ENCODE measurements at regions not wholly inside any gene's neighbourhood (a gene's known extent, or its start where the extent isn't known, plus 50 kb on each side); places are given as distances from the start of the nearest gene placed in this dataset.

- Mint-ChIP-seq H3K4me3 (no peak overlapping the region), H3K27ac (no peak overlapping the region), H3K27me3 (no peaks in the 10 kb centered on the region), H3K9me3 (peaks cover 3% of the 10 kb centered on the region), H3K4me1 (no peaks in the 10 kb centered on the region), H3K36me3 (ENCODE audit: low read depth) (no peaks in the 10 kb centered on the region)
- no peak for DNase-seq
- ATAC-seq = no peak
These were observed 862.6 kb downstream of the USP25 start for GRCh38 chr21:16592381-16592780.

- no peaks in the 10 kb centered on the region for H3K4me1 Mint-ChIP-seq
- peaks cover 8% of the 10 kb centered on the region for H3K9me3 Mint-ChIP-seq
These were observed 864.4 kb downstream of the USP25 start for GRCh38 chr21:16594191-16594590.

GRCh38 chr21:16596369-16596768 is 866.6 kb downstream of the USP25 start:
- no peak overlapping the region for H3K4me3 Mint-ChIP-seq
- no peaks in the 10 kb centered on the region for H3K27me3 Mint-ChIP-seq
- no peak overlapping the region for H3K27ac Mint-ChIP-seq
- no peaks in the 10 kb centered on the region for H3K36me3 Mint-ChIP-seq (ENCODE audit: low read depth)
- peaks cover 8% of the 10 kb centered on the region for H3K9me3 Mint-ChIP-seq
- ATAC-seq (no peak), DNase-seq (no peak)
- no peaks in the 10 kb centered on the region for H3K4me1 Mint-ChIP-seq

More at GRCh38 chr21:16594191-16594590, 864.4 kb downstream of the USP25 start:
- ATAC-seq (no peak), DNase-seq (no peak)
- Mint-ChIP-seq H3K36me3 (ENCODE audit: low read depth) (no peaks in the 10 kb centered on the region), H3K27me3 (no peaks in the 10 kb centered on the region), H3K27ac (no peak overlapping the region), H3K4me3 (no peak overlapping the region)

- H3K27ac Mint-ChIP-seq = no peak overlapping the region
These were observed 868.0 kb downstream of the USP25 start for GRCh38 chr21:16597753-16598152.

GRCh38 chr21:16605597-16605996 is 875.8 kb downstream of the USP25 start:
- peaks cover 5% of the 10 kb centered on the region for H3K9me3 Mint-ChIP-seq
- H3K4me3 Mint-ChIP-seq = no peak overlapping the region
- ATAC-seq = no peak
- H3K27me3 Mint-ChIP-seq = no peaks in the 10 kb centered on the region
- no peaks in the 10 kb centered on the region for H3K4me1 Mint-ChIP-seq
- no peak overlapping the region for H3K27ac Mint-ChIP-seq
- no peaks in the 10 kb centered on the region for H3K36me3 Mint-ChIP-seq (ENCODE audit: low read depth)
- DNase-seq = no peak

More at GRCh38 chr21:16597753-16598152, 868.0 kb downstream of the USP25 start:
- DNase-seq = no peak
- no peak for ATAC-seq
- Mint-ChIP-seq H3K27me3 (no peaks in the 10 kb centered on the region), H3K4me1 (no peaks in the 10 kb centered on the region), H3K9me3 (peaks cover 12% of the 10 kb centered on the region), H3K36me3 (ENCODE audit: low read depth) (no peaks in the 10 kb centered on the region), H3K4me3 (no peak overlapping the region)

GRCh38 chr21:16606271-16606670 is 876.5 kb downstream of the USP25 start:
- H3K27me3 Mint-ChIP-seq = no peaks in the 10 kb centered on the region
- H3K27ac Mint-ChIP-seq = no peak overlapping the region

GRCh38 chr21:16608209-16608830 is 878.5 kb downstream of the USP25 start:
- ATAC-seq (no peak), DNase-seq (no peak)
- peaks cover 4% of the 10 kb centered on the region for H3K9me3 Mint-ChIP-seq
- no peaks in the 10 kb centered on the region for H3K27me3 Mint-ChIP-seq
- no peak overlapping the region for H3K27ac Mint-ChIP-seq
- H3K4me3 Mint-ChIP-seq = no peak overlapping the region
- no peaks in the 10 kb centered on the region for H3K4me1 Mint-ChIP-seq
- H3K36me3 Mint-ChIP-seq (ENCODE audit: low read depth) = no peaks in the 10 kb centered on the region

More at GRCh38 chr21:16606271-16606670, 876.5 kb downstream of the USP25 start:
- ATAC-seq (no peak), DNase-seq (no peak)
- H3K9me3 Mint-ChIP-seq = peaks cover 9% of the 10 kb centered on the region
- H3K4me3 Mint-ChIP-seq = no peak overlapping the region
- H3K4me1 Mint-ChIP-seq = no peaks in the 10 kb centered on the region
- H3K36me3 Mint-ChIP-seq (ENCODE audit: low read depth) = no peaks in the 10 kb centered on the region

DNA sequence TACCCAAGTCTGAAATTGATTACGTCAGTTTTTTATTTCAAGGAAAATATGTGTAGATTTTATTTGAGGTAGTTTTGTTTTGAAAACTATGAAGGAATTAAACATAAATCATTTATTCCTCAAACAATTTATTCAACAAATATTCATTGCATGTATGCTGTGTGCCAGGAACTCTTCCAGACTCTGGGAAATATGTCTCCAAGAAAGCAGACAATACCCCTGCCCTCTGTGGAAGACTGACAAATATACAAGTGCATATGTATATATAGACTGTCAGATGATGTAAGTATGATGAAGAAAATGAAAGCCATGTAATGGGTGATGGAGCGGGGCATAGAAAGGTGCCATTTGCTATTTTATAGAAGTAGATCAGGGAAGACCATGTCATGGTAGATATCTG is 889.5 kb downstream of the USP25 start:
- no peak for ATAC-seq
- H3K36me3 Mint-ChIP-seq (ENCODE audit: low read depth) = no peaks in the 10 kb centered on the region
- no peak overlapping the region for H3K4me3 Mint-ChIP-seq
- no peak overlapping the region for H3K27ac Mint-ChIP-seq
- no peaks in the 10 kb centered on the region for H3K27me3 Mint-ChIP-seq
- no peak for DNase-seq
- peaks cover 17% of the 10 kb centered on the region for H3K9me3 Mint-ChIP-seq
- H3K4me1 Mint-ChIP-seq = no peaks in the 10 kb centered on the region

- DNase-seq (no peak), ATAC-seq (no peak)
- Mint-ChIP-seq H3K4me1 (no peaks in the 10 kb centered on the region), H3K27me3 (no peaks in the 10 kb centered on the region), H3K4me3 (no peak overlapping the region), H3K27ac (no peak overlapping the region), H3K36me3 (ENCODE audit: low read depth) (no peaks in the 10 kb centered on the region), H3K9me3 (peaks cover 17% of the 10 kb centered on the region)
These were observed 891.1 kb downstream of the USP25 start for GRCh38 chr21:16620786-16621320.

- Mint-ChIP-seq H3K4me1 (no peaks in the 10 kb centered on the region), H3K27ac (no peak overlapping the region), H3K9me3 (peaks cover 6% of the 10 kb centered on the region), H3K36me3 (ENCODE audit: low read depth) (no peaks in the 10 kb centered on the region), H3K4me3 (no peak overlapping the region), H3K27me3 (no peaks in the 10 kb centered on the region)
- no peak for ATAC-seq
- no peak for DNase-seq
These were observed 888.2 kb upstream of the CXADR start for GRCh38 chr21:16624479-16625118.

GRCh38 chr21:16625491-16625890 is 887.4 kb upstream of the CXADR start:
- Mint-ChIP-seq H3K4me1 (no peaks in the 10 kb centered on the region), H3K27ac (no peak overlapping the region), H3K27me3 (no peaks in the 10 kb centered on the region), H3K36me3 (ENCODE audit: low read depth) (no peaks in the 10 kb centered on the region), H3K9me3 (peaks cover 5% of the 10 kb centered on the region), H3K4me3 (no peak overlapping the region)
- DNase-seq (no peak), ATAC-seq (no peak)

DNA sequence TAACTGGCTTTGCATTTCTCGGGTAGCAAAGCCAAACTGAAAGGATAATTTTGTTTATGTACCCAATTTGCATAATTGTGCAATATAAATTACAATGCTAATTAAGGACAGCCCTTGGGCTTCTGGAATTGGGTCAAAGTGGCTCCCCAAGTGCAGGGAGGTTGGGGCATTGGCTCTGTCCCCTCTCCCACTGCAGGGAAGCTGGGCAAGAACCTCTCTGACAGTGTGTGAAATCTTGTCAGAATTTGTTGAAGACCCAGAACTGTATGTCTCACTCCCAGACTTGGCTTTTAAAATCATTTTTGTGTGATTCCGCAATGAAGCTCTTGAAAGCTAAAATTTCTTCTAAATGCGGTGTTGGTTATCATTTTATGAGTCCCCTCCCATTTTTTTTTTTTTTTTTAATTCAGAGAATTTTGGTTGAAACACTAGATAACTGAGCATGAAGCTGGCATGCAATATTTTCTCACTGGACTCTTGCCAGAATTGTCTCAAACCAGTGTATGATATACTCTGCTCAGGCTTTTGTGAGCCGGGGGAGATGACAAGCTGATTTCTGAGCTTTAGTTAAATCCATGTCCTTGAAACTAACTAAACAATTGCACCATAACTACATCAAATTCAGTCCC is 878.9 kb upstream of the CXADR start:
- DNase-seq = no peak
- no peak overlapping the region for H3K27ac Mint-ChIP-seq
- no peaks in the 10 kb centered on the region for H3K36me3 Mint-ChIP-seq (ENCODE audit: low read depth)
- no peak for ATAC-seq
- peaks cover 2% of the 10 kb centered on the region for H3K27me3 Mint-ChIP-seq
- H3K9me3 Mint-ChIP-seq = no peaks in the 10 kb centered on the region
- H3K4me1 Mint-ChIP-seq = no peaks in the 10 kb centered on the region
- H3K4me3 Mint-ChIP-seq = no peak overlapping the region

DNA sequence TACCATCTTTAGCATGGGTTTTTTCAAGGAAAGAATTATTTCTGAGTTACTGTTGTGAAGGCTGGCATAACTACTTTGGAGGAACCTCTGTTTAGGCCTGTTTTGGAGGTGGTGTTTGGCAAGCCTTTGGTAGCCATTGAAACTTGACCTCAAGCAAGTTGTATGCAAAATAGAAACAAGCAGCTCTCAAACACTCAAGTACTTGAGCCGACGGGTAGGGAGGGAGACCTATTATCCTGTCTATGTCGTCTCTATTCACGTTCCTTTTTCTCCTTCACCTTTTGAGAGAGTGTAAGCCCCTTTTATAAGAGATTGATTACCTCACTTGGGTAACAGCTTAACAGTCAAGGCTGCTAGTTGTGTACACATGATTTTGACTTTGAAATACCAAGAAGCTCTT is 878.3 kb upstream of the CXADR start:
- H3K9me3 Mint-ChIP-seq = peaks cover 5% of the 10 kb centered on the region
- H3K4me1 Mint-ChIP-seq = no peaks in the 10 kb centered on the region
- no peaks in the 10 kb centered on the region for H3K36me3 Mint-ChIP-seq (ENCODE audit: low read depth)
- peaks cover 2% of the 10 kb centered on the region for H3K27me3 Mint-ChIP-seq
- no peak for DNase-seq
- H3K4me3 Mint-ChIP-seq = no peak overlapping the region
- ATAC-seq = no peak
- no peak overlapping the region for H3K27ac Mint-ChIP-seq

GRCh38 chr21:16640297-16641027 is 872.4 kb upstream of the CXADR start:
- Mint-ChIP-seq H3K9me3 (peaks cover 8% of the 10 kb centered on the region), H3K4me3 (no peak overlapping the region), H3K27me3 (no peaks in the 10 kb centered on the region), H3K4me1 (no peaks in the 10 kb centered on the region), H3K36me3 (ENCODE audit: low read depth) (no peaks in the 10 kb centered on the region), H3K27ac (no peak overlapping the region)
- ATAC-seq = no peak
- DNase-seq = no peak

Measured in activated naive CD8-positive, alpha-beta T cell treated with anti-CD3 and anti-CD28 coated beads, Interleukin-2, amount 50 U/mL, for 24 hours (primary cell).